Liver (tissue), 8 donors: ENCODE measurements at regions not wholly inside any gene's neighbourhood (a gene's known extent, or its start where the extent isn't known, plus 50 kb on each side); places are given as distances from the start of the nearest gene placed in this dataset.

Experiments used
- DNase-seq: peaks from one replicate; pipeline ENCODE4 v3.0.0-alpha.2; 2017; ENCODE audit warnings: low spot score
- H3K27ac ChIP-seq, 2 donors: one replicate each; pipeline ENCODE4 v1.7.0; 2013; ENCODE audit warnings: inconsistent platforms in 2 of 2, low read length in 2 of 2, control low read depth in 1 of 2, low read depth in 1 of 2, mild to moderate bottlenecking in 1 of 2
- H3K27me3 ChIP-seq, 4 donors: one replicate each; pipeline versions ENCODE4 v1.6.1 to v1.7.0; 2013; ENCODE audit warnings: low read length in 3 of 4, inconsistent platforms in 1 of 4, mild to moderate bottlenecking in 1 of 4, moderate library complexity in 1 of 4; ENCODE audit not compliant: control insufficient read depth in 4 of 4, insufficient read depth in 4 of 4
- H3K36me3 ChIP-seq, 4 donors: one replicate each; pipeline versions ENCODE4 v1.6.1 to v1.7.0; 2013; ENCODE audit warnings: low read length in 3 of 4, mild to moderate bottlenecking in 3 of 4, low read depth in 1 of 4, moderate library complexity in 1 of 4; ENCODE audit not compliant: control insufficient read depth in 4 of 4, insufficient read depth in 3 of 4
- H3K4me1 ChIP-seq, 4 donors: one replicate each; pipeline versions ENCODE4 v1.6.1 to v1.7.0; 2013; ENCODE audit warnings: low read length in 3 of 4, mild to moderate bottlenecking in 3 of 4, moderate library complexity in 1 of 4; ENCODE audit not compliant: control insufficient read depth in 4 of 4, insufficient read depth in 4 of 4
- H3K4me3 ChIP-seq, 3 donors: one replicate each; pipeline versions ENCODE4 v1.6.1 to v1.7.0; 2013; ENCODE audit warnings: low read length in 3 of 3, control low read depth in 1 of 3, low read depth in 1 of 3, mild to moderate bottlenecking in 1 of 3
- H3K9ac ChIP-seq, 2 donors: one replicate each; pipeline ENCODE4 v1.7.0; 2013; ENCODE audit warnings: low read length in 2 of 2, mild to moderate bottlenecking in 2 of 2, moderate library complexity in 2 of 2, control low read depth in 1 of 2, low read depth in 1 of 2
- H3K9me3 ChIP-seq, 4 donors: one replicate each; pipeline versions ENCODE4 v1.6.1 to v1.7.0; 2013; ENCODE audit warnings: low read length in 3 of 4; ENCODE audit not compliant: control insufficient read depth in 4 of 4
- FOXA1 ChIP-seq: IDR thresholded peaks from 2 replicates; pipeline ENCODE4 v1.6.1; 2016; ENCODE audit warnings: antibody characterized with exemption
- FOXA2 ChIP-seq: IDR thresholded peaks from 2 replicates; pipeline ENCODE4 v1.6.1; 2016; ENCODE audit warnings: antibody characterized with exemption
- JUND ChIP-seq, 2 donors: IDR thresholded peaks; 2 replicates each; pipeline ENCODE4 v1.6.1; 2016; ENCODE audit warnings: antibody characterized with exemption in 2 of 2
- RAD21 ChIP-seq, 2 donors: IDR thresholded peaks; 2 replicates each; pipeline ENCODE4 v1.6.1; 2016; ENCODE audit warnings: antibody characterized with exemption in 2 of 2, mild to moderate bottlenecking in 2 of 2
- RXRA ChIP-seq, 2 donors: IDR thresholded peaks; 2 replicates each; pipeline ENCODE4 v1.6.1; 2017 to 2018; ENCODE audit warnings: antibody characterized with exemption in 2 of 2, mild to moderate bottlenecking in 1 of 2
- SP1 ChIP-seq: IDR thresholded peaks from 2 replicates; pipeline ENCODE4 v1.6.1; 2018; ENCODE audit warnings: antibody characterized with exemption, mild to moderate bottlenecking
- TAF1 ChIP-seq: conservative IDR thresholded peaks from 2 replicates; pipeline ENCODE4 v1.6.1; 2016; ENCODE audit warnings: antibody characterized with exemption, mild to moderate bottlenecking
- YY1 ChIP-seq: IDR thresholded peaks from 2 replicates; pipeline ENCODE4 v1.6.1; 2016; ENCODE audit warnings: antibody characterized with exemption, mild to moderate bottlenecking
- WGBS: extraction: QIAGEN DNeasy Blood & Tissue Kit; methylation state at CpG from one replicate; pipeline ENCODE4 v1.1.7; 2013; 5-methylcytosine and 5-hydroxymethylcytosine counted together
- TF ChIP-seq, protein P1 (sequence below): IDR thresholded peaks from 2 replicates; pipeline ENCODE4 v1.6.1; 2016; ENCODE audit warnings: antibody characterized with exemption
- TF ChIP-seq, protein P2 (sequence below): fragments of 150-350 bp; IDR thresholded peaks from 2 replicates; pipeline ENCODE4 v1.5.1; 2017; ENCODE audit warnings: improper control_type of control experiment, low read depth, low read length; ENCODE audit not compliant: missing input control
- TF ChIP-seq, protein P3 (sequence below): IDR thresholded peaks from 2 replicates; pipeline ENCODE4 v1.6.1; 2016; ENCODE audit warnings: antibody characterized with exemption
- donor health status: healthy.
- donor health status: healthy.
- donor health status: healthy.
- donor health status: healthy.
- donor health status: healthy.

DNA sequence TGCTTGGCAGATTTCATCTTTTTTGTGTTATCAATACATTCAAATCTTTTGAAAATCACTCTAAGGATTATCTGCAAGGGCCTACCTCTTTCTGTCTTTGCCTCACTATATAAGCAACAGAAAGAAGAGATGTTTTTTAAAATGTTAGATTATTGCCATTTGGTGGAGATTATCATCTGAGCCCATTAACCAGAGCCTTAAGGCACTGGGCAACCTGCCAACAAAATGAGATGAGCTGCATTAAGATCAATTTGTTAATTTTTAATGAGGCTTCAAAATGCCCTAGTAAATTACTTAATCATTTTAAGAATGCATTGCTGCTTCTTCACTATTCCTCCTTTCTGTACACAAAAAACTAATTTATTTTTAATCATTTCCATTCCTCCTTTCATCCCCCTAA is 314.1 kb downstream of the SNX13 start (continued):
- TF ChIP-seq, protein P1, sequence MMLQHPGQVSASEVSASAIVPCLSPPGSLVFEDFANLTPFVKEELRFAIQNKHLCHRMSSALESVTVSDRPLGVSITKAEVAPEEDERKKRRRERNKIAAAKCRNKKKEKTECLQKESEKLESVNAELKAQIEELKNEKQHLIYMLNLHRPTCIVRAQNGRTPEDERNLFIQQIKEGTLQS = no peak
- TF ChIP-seq YY1 (no peak), FOXA2 (no peak), FOXA1 (no peak), SP1 (no peak), RAD21 (IDR thresholded peaks at IDR 0.05) (no peak)
- TF ChIP-seq, protein P2, sequence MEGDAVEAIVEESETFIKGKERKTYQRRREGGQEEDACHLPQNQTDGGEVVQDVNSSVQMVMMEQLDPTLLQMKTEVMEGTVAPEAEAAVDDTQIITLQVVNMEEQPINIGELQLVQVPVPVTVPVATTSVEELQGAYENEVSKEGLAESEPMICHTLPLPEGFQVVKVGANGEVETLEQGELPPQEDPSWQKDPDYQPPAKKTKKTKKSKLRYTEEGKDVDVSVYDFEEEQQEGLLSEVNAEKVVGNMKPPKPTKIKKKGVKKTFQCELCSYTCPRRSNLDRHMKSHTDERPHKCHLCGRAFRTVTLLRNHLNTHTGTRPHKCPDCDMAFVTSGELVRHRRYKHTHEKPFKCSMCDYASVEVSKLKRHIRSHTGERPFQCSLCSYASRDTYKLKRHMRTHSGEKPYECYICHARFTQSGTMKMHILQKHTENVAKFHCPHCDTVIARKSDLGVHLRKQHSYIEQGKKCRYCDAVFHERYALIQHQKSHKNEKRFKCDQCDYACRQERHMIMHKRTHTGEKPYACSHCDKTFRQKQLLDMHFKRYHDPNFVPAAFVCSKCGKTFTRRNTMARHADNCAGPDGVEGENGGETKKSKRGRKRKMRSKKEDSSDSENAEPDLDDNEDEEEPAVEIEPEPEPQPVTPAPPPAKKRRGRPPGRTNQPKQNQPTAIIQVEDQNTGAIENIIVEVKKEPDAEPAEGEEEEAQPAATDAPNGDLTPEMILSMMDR = no peak

DNA sequence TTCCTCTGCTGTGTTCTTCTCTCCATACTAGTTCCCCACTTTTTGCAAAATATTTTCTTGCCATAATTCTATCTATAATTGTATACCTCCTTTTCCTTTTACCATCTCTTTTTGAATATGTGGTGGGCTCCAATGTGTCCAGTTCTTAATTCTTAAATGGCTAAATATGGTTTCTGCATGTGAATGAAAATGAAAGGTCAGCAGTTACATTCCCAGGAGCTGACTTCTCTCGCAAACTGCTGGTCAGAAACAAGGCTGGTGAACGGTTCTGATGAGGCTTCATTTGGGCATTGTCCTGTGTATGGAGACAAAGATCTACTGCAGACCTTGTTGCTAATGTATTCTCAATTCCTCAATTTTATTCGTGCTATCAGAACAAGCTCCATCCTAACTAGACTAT is 309.2 kb downstream of the SNX13 start:
- DNase-seq = no peak
- Histone ChIP-seq H3K27me3 (no peaks in the 10 kb centered on the region), H3K27ac (no peak overlapping the region), H3K9me3 (no peaks in the 10 kb centered on the region), H3K9ac (no peak overlapping the region), H3K4me3 (no peak overlapping the region), H3K4me1 (no peaks in the 10 kb centered on the region), H3K36me3 (no peaks in the 10 kb centered on the region)
- TF ChIP-seq JUND (IDR thresholded peaks at IDR 0.05) = no peak
- TF ChIP-seq, protein P1 = no peak
- no peak for TF ChIP-seq FOXA1
- WGBS = 91% methylated on average over 3 of the region's 3 CpGs

DNA sequence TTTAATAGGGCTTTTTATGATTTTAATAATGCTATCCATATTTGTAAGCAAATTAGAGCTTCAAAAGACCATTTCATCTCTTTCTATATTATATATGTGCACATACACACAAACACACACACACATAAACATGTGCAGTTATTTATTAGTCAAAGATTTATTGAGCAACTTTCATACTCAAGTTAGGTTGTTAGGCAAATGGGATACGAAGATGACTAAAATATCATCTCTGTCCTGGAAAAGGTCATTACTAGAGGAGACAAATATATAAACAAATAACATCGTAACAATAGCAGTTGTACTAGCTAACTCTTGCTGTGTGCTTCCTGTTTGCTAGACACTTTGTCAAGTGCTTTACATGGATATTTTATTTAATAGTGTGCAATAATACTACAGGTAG is 307.9 kb downstream of the SNX13 start:
- no peak overlapping the region for H3K27ac ChIP-seq
- H3K4me3 ChIP-seq = no peak overlapping the region
- 81% methylated on average over 2 of the region's 2 CpGs for WGBS
- no peaks in the 10 kb centered on the region for H3K9me3 ChIP-seq
- no peak for TF ChIP-seq RXRA (IDR thresholded peaks at IDR 0.05)
- TF ChIP-seq, protein P3, sequence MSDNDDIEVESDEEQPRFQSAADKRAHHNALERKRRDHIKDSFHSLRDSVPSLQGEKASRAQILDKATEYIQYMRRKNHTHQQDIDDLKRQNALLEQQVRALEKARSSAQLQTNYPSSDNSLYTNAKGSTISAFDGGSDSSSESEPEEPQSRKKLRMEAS = no peak
- H3K36me3 ChIP-seq = no peaks in the 10 kb centered on the region
- H3K4me1 ChIP-seq = no peaks in the 10 kb centered on the region
- DNase-seq = no peak
- H3K9ac ChIP-seq = no peak overlapping the region
- H3K27me3 ChIP-seq = no peaks in the 10 kb centered on the region

DNA sequence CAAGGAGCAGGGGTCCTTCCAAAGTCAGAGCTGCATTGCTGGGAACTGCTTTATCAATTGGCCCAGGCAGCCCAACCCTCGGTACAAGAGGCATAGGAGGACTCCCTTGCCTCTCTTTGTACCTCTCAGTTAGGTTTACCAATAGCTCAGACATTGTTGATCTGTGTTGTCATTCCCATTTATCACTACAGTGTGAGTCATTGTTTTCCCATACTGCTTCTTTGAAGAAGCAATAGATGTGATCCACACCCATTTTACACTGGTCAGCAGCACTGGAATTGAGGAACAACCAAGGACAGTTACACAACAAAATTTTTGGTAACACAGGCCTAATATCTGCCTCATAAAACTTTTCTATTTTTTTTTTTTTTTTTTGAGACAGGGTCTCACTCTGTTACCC is 307.2 kb downstream of the SNX13 start:
- 90% methylated on average over 1 of the region's 1 CpG for WGBS
- no peaks in the 10 kb centered on the region for H3K36me3 ChIP-seq
- TF ChIP-seq TAF1 (no peak), FOXA2 (no peak)
- TF ChIP-seq, protein P1 = no peak

More for the DNA sequence above, 307.2 kb downstream of the SNX13 start:
- Histone ChIP-seq H3K4me3 (no peak overlapping the region), H3K27ac (no peak overlapping the region), H3K9me3 (no peaks in the 10 kb centered on the region), H3K9ac (no peak overlapping the region), H3K27me3 (no peaks in the 10 kb centered on the region), H3K4me1 (no peaks in the 10 kb centered on the region)
- DNase-seq = no peak
